RWPE2 (cell line): ENCODE measurements at regions not wholly inside any gene's neighbourhood (a gene's known extent, or its start where the extent isn't known, plus 50 kb on each side); places are given as distances from the start of the nearest gene placed in this dataset.

ENCODE experiments used
- ATAC-seq: fragments of 200-7000 bp; cut with Tn5 transposase; 3 replicates; pipeline ENCODE4 v1.9.1; 2021; ENCODE audit warnings: low read depth
- DNase-seq: peaks from one replicate; pipeline ENCODE4 v3.0.0-alpha.2; 2020; ENCODE audit warnings: low spot score
- H3K27ac ChIP-seq: fragments of 450-650 bp; 2 replicates; pipeline ENCODE4 v1.5.1; 2017; ENCODE audit warnings: mild to moderate bottlenecking; ENCODE audit not compliant: poor library complexity, severe bottlenecking
- H3K27me3 ChIP-seq: fragments of 250-450 bp; sonication (Bioruptor Pico); 2 replicates; pipeline ENCODE4 v1.5.1; 2021; ENCODE audit warnings: mild to moderate bottlenecking, moderate library complexity; ENCODE audit not compliant: insufficient read depth, poor library complexity, severe bottlenecking
- H3K36me3 ChIP-seq: fragments of 250-450 bp; sonication (Bioruptor Pico); 2 replicates; pipeline ENCODE4 v1.5.1; 2020; ENCODE audit warnings: low read depth, mild to moderate bottlenecking, moderate library complexity
- H3K4me1 ChIP-seq: fragments of 250-450 bp; sonication (Bioruptor Pico); 2 replicates; pipeline ENCODE4 v1.5.1; 2021; ENCODE audit warnings: mild to moderate bottlenecking, moderate library complexity; ENCODE audit not compliant: insufficient read depth, poor library complexity, severe bottlenecking
- H3K4me3 ChIP-seq: fragments of 250-450 bp; sonication (Bioruptor Pico); 2 replicates; pipeline ENCODE4 v1.5.1; 2021; ENCODE audit warnings: mild to moderate bottlenecking, moderate library complexity; ENCODE audit not compliant: severe bottlenecking
- H3K9me3 ChIP-seq: fragments of 250-450 bp; sonication (Bioruptor Pico); 2 replicates; pipeline ENCODE4 v1.5.1; 2021; ENCODE audit warnings: mild to moderate bottlenecking, moderate library complexity; ENCODE audit not compliant: severe bottlenecking
- TF ChIP-seq, protein P1 (sequence below): fragments of 450-650 bp; IDR thresholded peaks from one replicate; pipeline ENCODE4 v1.5.1; 2017; ENCODE audit warnings: mild to moderate bottlenecking, moderate library complexity; ENCODE audit not compliant: poor library complexity, severe bottlenecking

DNA sequence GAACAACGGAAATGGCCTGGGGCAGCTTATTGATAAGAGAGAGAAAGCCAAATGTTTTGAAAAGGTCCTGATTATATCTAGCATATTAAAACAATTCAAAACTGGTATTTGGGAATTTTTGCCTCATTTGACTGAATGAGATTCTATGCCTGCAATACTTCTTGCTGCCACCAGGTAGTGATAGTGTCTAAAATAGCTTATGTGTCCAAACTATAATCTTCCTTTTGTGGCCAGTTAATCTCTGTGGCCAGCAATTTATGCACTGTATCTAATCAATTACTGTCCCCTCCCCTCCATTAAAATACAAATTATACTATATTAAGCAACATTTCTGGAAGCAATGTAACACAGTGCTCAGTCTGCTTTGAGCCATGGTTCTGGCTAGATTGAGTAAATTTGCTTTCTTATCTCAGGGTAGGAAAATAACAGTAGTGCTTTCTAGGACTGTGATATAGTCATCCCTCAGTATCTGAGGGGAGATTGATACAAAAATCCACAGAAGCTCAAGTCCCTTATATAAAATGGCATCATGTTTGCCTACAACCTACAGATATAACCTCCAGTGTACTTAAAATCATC lies 91.8 kb downstream of the FOXD2 start:
- Histone ChIP-seq H3K27ac (no peak overlapping the region), H3K36me3 (no peaks in the 10 kb centered on the region), H3K27me3 (no peaks in the 10 kb centered on the region), H3K9me3 (peaks cover 4% of the 10 kb centered on the region), H3K4me1 (no peaks in the 10 kb centered on the region), H3K4me3 (no peak overlapping the region)
- ATAC-seq = no peak
- no peak for DNase-seq
- TF ChIP-seq, protein P1, sequence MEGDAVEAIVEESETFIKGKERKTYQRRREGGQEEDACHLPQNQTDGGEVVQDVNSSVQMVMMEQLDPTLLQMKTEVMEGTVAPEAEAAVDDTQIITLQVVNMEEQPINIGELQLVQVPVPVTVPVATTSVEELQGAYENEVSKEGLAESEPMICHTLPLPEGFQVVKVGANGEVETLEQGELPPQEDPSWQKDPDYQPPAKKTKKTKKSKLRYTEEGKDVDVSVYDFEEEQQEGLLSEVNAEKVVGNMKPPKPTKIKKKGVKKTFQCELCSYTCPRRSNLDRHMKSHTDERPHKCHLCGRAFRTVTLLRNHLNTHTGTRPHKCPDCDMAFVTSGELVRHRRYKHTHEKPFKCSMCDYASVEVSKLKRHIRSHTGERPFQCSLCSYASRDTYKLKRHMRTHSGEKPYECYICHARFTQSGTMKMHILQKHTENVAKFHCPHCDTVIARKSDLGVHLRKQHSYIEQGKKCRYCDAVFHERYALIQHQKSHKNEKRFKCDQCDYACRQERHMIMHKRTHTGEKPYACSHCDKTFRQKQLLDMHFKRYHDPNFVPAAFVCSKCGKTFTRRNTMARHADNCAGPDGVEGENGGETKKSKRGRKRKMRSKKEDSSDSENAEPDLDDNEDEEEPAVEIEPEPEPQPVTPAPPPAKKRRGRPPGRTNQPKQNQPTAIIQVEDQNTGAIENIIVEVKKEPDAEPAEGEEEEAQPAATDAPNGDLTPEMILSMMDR = peak; percentile 22

DNA sequence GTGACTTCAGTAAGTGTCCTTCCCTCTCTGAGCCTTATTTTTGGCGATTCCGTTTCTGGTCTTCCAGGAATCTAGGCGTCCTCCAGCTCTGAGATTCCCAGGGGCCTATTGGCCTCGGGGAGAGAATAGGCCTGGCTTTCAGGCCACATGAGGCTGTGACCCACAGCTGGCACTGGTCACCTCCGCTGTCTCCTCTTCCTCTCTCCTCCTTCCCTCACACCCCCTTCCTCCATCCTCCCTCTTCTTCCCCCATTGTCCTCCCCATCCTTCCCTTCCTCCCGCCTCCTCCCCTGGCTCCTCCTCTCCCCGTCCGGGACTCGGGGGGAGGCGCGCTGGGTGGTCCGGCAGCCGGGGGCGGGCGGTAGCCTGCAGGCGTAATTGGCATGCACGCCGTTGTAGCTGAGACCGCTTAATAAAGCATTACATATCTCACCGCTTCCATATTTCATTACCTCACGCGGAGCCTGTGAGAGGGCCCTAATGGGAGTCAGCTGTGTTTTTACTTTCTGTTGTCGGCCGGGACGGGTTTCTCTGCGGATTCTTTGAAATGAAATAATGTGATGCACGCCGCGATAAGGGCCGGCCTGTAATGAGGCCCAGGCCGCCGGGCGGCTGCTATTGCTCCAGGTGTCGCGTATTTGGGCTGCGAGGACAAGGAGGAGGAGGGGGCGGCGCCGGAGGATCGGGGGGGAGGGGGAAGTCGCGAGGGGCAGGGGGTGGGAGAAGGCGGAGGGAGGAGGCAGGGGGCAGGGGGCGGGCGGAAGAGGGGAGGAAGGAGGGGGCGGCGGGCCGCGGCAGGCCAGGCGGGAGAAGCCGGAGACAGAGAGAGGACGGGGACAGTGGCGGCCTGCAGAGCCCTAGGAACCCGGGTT lies 95.3 kb downstream of the FOXD2 start:
- Histone ChIP-seq H3K27ac (no peak overlapping the region), H3K4me3 (no peak overlapping the region), H3K9me3 (peaks cover 4% of the 10 kb centered on the region), H3K36me3 (no peaks in the 10 kb centered on the region), H3K4me1 (no peaks in the 10 kb centered on the region), H3K27me3 (no peaks in the 10 kb centered on the region)
- ATAC-seq (0 out of 3 replicates have a peak, but pooled peaks have one; percentile 18), DNase-seq (no peak)
- TF ChIP-seq, protein P1 = no peak

DNA sequence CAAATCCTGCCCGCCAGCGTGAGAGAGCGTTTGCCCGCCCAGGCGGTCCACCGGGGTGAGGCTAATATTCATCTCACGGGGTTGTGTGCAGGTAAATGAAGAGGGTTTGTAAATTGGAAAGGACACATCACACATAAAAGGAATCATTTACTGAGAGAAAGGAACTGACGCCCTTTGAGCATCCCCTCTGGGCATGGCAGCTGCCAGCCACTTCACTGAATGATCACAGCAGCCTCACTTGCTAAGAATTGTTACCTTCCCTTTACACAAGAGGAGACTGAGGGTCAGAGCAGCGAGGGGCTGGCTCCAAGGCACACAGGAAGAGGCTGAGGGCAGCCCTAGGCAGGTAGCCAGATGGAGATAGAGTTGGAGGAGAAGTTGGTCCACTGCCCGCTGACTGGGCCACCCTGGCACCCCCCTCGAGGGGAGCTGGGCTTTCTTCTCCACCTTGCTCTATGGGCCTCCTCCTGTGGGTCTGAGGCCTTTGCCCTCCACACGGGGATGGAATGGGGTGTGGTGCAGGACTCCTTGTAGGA lies 96.0 kb downstream of the FOXD2 start:
- no peak overlapping the region for H3K27ac ChIP-seq
- H3K4me1 ChIP-seq = no peaks in the 10 kb centered on the region
- peaks cover 4% of the 10 kb centered on the region for H3K9me3 ChIP-seq
- no peaks in the 10 kb centered on the region for H3K27me3 ChIP-seq
- DNase-seq (no peak), ATAC-seq (no peak)
- no peaks in the 10 kb centered on the region for H3K36me3 ChIP-seq
- TF ChIP-seq, protein P1 = no peak
- H3K4me3 ChIP-seq = no peak overlapping the region

DNA sequence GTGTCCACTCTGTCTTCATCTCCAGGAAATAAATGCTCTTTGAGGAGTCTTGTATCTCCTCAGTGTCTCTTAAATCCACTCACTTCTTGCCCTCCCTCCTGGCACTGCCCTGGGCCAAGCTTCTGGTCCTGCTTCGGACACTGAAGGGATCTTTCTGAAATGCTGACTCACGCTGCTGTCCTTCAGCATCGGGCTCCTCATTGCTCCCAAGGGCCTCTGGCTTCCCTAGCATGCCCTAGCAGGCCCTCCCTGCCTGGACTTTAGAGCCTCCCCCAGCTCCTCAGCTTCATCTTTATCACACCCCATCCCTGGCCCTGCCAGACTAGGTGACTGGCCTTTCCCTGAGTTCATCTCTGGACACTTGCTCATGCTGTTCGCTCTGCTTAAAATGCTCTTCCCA lies 96.6 kb downstream of the FOXD2 start:
- H3K27ac ChIP-seq = no peak overlapping the region
- H3K36me3 ChIP-seq = no peaks in the 10 kb centered on the region
- no peak overlapping the region for H3K4me3 ChIP-seq
- H3K4me1 ChIP-seq = no peaks in the 10 kb centered on the region
- ATAC-seq = peak; percentile 20; the same call in 1 of the 3 replicates
- TF ChIP-seq, protein P1 = no peak
- DNase-seq = no peak
- peaks cover 3% of the 10 kb centered on the region for H3K9me3 ChIP-seq
- H3K27me3 ChIP-seq = no peaks in the 10 kb centered on the region

DNA sequence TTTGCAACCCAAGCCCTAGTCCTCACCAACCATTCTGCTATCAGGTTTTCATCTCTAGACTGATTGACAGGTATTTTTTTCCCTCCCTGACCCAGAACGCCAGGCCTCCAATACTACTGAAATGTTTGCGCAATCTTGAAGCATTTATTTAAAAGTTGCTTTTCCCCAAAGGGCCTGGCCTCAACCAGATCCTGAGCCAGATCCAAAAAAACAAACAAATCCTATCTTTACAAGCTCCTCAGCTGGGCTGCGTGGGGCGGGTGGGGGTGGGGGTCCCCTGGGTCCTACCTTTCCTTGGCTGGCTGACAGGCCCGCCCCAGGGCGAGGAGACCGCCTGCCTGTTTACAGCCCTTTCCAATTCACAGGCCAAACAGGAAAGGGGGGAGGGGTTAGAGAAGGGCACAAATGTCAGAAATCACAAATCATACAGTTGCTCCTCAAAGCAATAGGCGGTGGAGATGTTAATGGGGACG lies 98.8 kb downstream of the FOXD2 start:
- Histone ChIP-seq H3K9me3 (no peaks in the 10 kb centered on the region), H3K36me3 (no peaks in the 10 kb centered on the region), H3K4me3 (no peak overlapping the region), H3K27ac (no peak overlapping the region), H3K4me1 (no peaks in the 10 kb centered on the region), H3K27me3 (no peaks in the 10 kb centered on the region)
- TF ChIP-seq, protein P1 = no peak
- ATAC-seq (no peak), DNase-seq (no peak)
